NCI-H1417 treated with DMSO at 0.1 percent for 48 hours (cell line): ENCODE measurements at regions not wholly inside any gene's neighbourhood (a gene's known extent, or its start where the extent isn't known, plus 50 kb on each side); places are given as distances from the start of the nearest gene placed in this dataset.
A peak's percentile ranks its signal among the peaks of the same experiment; 100 is the strongest.

Source experiments
- DNase-seq: peaks from one replicate; lab custom pipeline; 2025; lab: John Stamatoyannopoulos, UW

DNA sequence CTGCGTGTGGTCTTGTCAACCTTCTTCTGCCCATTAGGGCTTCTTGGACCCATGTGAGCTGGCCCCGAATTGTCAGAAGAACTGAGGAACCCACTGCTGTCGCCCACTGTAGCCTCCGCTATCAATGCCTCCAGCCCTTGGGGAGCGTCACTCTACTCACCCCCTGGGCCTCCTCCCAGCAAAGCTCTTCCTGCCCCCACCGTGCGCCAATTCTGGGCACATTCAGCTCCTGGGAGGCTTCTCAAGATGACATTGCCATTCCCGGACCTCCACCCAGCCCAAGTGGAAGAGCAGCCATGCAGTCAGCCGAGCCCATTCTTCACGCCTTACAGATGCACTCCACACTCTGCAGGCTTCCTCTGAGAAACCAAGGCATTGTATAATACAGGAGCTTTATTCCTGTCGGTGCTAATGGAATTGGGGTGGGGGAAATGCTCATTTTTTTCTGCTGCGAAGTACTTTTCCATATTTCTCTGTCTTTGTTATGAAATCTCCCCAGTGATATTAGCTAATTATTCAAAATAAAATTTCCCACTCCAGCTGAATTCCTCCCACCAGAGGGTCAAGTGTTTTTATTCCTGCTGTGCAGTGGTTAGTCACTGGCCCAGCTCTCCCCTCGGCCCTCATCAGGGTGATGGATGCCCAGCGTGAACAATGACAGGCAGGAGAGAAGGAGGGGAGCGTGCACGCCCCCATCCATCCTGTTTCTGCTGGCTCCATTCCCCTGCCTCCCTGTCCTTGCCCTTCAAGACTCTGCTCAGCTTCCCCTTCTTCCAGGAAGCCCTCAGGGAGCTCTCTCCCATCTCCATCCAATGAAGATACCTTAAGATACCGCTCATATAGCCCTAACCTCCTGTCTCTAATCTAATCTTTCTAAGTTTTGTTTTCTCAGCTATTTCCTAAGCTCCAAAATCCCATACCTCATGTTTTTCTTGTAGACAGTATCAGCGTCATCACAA, 87.7 kb downstream of the C16orf95 start:
- no peak for DNase-seq

DNA sequence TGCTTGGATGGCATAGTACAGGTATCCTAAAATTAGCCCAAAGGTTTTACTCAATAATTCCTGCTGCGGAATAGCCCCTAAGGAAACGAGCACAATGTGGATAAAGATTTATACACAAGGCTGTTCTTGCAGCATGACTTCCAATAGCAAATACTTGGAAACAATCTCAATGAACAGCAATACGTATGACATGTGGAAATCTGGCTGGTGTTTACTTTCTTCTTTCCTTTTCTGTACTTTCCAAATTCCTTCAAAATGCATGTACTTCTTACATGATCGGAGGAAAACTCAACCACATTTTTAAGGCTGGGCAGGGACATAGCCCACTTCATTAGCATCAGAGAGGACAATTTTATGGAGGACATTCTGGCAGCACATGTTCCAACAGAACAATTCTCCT, 86.6 kb downstream of the C16orf95 start:
- DNase-seq, result no peak

GRCh38 chr16:87231295-87231694, 85.9 kb downstream of the C16orf95 start:
- no peak for DNase-seq

- no peak for DNase-seq
Observed at GRCh38 chr16:87231911-87232310, 85.3 kb downstream of the C16orf95 start.

- DNase-seq, result no peak
Observed at GRCh38 chr16:87233928-87234327, 83.3 kb downstream of the C16orf95 start.

GRCh38 chr16:87234601-87235000, 82.6 kb downstream of the C16orf95 start:
- DNase-seq, result no peak

GRCh38 chr16:87235810-87236515, 81.2 kb downstream of the C16orf95 start:
- DNase-seq, result no peak

GRCh38 chr16:87236516-87237115, 80.6 kb downstream of the C16orf95 start:
- DNase-seq, result no peak

GRCh38 chr16:87238361-87238715, 78.9 kb downstream of the C16orf95 start:
- DNase-seq, result no peak

- no peak for DNase-seq
Observed at GRCh38 chr16:87239545-87239944, 77.6 kb downstream of the C16orf95 start.

DNA sequence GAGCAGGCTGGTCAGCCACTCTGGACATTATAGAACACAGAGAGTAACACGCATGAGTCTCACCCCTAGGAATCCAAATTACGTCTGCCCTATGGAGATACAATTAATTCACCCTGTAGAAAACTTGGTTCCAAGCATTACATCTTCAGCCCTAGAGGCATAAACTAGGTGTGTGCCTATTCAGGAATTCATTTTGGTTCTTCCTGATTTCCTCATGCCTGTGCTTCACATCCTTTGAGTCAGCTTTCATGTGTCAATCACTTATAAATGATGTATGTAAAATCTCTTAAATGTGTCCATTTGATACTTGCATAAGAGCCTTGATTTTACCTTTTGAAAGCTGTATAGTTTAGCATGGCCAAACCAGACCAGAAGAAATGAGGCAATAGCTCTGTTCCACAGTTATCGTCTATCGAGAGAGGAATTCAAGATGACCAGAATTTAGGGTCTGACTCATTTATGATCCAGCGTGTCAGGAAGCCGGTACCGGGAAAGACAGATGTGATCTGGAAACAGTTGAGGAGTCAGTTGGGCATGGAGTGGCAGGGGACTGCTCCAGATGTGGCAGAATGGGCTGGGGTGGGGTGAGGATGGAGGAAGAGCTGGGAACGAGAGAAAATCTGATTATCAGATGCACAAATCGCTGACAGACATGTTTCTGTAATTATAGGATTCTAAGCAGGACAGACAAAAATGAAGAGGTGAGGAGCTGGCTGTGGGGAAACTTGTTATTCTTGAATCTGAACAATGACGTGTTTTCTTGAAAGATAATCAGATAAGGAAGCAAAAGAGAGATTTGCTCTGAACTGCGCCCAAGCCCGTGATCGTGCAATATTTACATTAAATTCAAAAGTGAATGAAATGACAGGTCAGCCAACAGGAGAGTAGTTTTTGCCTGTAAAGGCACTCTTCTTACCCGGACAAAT, 76.7 kb downstream of the C16orf95 start:
- DNase-seq, result no peak

- no peak for DNase-seq
Observed at GRCh38 chr16:87241137-87241771, 75.9 kb downstream of the C16orf95 start.

DNA sequence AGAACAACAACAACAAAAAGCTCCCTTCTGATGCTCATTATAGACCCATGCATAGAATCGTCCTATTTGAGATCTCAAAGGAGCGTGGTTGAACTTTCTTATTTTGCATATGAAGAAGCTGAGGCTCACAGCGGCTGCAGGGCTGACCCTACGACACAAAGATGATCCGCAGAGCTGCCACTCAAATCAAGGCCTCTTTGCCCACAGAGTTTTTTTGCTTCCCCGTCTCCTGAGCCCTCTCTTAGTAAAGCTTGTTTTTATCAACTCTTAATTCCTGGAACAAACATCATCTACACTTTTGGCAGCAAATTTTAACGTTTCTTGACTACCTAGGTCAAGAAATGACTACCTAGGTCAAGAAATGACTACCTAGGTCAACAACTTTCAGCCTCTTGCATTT, 73.7 kb downstream of the C16orf95 start:
- DNase-seq, result no peak

GRCh38 chr16:87244636-87245197, 72.5 kb downstream of the C16orf95 start:
- DNase-seq, result no peak

- no peak for DNase-seq
Observed at GRCh38 chr16:87245511-87245910, 71.7 kb downstream of the C16orf95 start.

DNA sequence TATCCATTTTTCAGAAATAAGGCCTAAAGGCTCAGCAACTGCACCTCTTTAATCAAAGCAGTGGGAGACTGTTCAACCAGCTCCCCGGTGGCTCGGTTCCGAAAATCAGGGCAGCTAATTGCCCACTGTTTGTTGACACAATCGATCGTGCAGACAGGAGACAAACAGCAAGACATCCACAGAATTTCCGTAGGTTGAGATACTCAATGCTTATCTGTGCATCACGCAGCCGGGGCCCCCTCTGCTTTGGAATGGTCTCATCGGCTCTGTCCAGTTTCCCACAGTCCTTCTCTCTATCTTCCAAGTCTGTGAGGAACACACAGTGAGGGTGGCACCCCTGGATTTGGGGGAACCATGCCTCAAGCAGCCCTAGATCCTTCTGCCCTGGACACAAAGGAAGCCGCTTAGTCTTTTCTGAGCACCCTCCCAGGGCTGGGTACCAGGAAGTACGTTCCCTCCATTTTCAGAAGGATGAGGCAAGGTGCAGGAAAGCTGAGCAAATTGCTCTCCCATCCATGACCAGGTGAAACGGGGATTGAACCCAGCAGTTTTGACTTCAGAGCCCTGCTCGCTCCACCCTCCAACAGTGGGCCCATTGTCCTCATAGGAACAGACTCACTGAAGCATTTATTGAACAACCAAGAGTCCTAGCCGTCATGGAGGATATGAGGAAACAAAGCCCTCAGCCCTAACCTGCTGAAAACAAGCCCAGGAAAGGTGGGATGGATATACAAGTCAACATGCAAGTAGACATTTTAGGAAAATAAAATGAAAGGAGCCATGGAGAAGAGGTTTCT, 70.7 kb downstream of the C16orf95 start:
- peak; percentile 35 for DNase-seq

GRCh38 chr16:87248714-87249113, 68.5 kb downstream of the C16orf95 start:
- DNase-seq, result no peak

GRCh38 chr16:87249425-87249824, 67.8 kb downstream of the C16orf95 start:
- no peak for DNase-seq

GRCh38 chr16:87250431-87250960, 66.7 kb downstream of the C16orf95 start:
- no peak for DNase-seq
